Spleen (tissue), 11 donors: ENCODE measurements at regions not wholly inside any gene's neighbourhood (a gene's known extent, or its start where the extent isn't known, plus 50 kb on each side); places are given as distances from the start of the nearest gene placed in this dataset.
"Not testable (repeated sequence)": the region's sequence is repeated elsewhere in the genome, so short reads cannot be mapped to it uniquely, and the experiment has no call there.

Experiments
- DNase-seq: peaks from one replicate; pipeline ENCODE4 v3.0.0-alpha.2; 2020
- H3K27ac ChIP-seq, 8 donors: fragments of 200-600 bp; sonication (generic) in 7 of 8; 1 replicate in 4 of 8; 2 replicates in 4 of 8; pipeline versions ENCODE4 v1.5.0 to v1.8.0; 2016 to 2021; ENCODE audit warnings: inconsistent platforms in 4 of 8, mild to moderate bottlenecking in 4 of 8, moderate library complexity in 1 of 8
- H3K27me3 ChIP-seq, 7 donors: fragments of 200-600 bp; sonication (generic) in 6 of 7; replicated peaks in 1 of 7; 1 replicate in 4 of 7; 2 replicates in 3 of 7; pipeline versions ENCODE4 v1.5.0 to v1.8.0; 2016 to 2021; ENCODE audit warnings: inconsistent platforms in 3 of 7, mild to moderate bottlenecking in 1 of 7
- H3K36me3 ChIP-seq, 6 donors: fragments of 200-600 bp; sonication (generic) in 5 of 6; 1 replicate in 4 of 6; 2 replicates in 2 of 6; pipeline versions ENCODE4 v1.5.0 to v1.8.0; 2016 to 2021; ENCODE audit warnings: inconsistent platforms in 2 of 6
- H3K4me1 ChIP-seq, 6 donors: fragments of 200-600 bp; sonication (generic) in 5 of 6; 1 replicate in 3 of 6; 2 replicates in 3 of 6; pipeline versions ENCODE4 v1.5.0 to v1.8.0; 2016 to 2021; ENCODE audit warnings: inconsistent platforms in 3 of 6
- H3K4me3 ChIP-seq, 8 donors: fragments of 200-600 bp; sonication (generic) in 7 of 8; 1 replicate in 4 of 8; 2 replicates in 4 of 8; pipeline versions ENCODE4 v1.5.0 to v1.8.0; 2016 to 2021; ENCODE audit warnings: inconsistent platforms in 4 of 8, mild to moderate bottlenecking in 4 of 8, moderate library complexity in 2 of 8
- H3K9me3 ChIP-seq, 8 donors: fragments of 200-600 bp; sonication (generic) in 7 of 8; 1 replicate in 4 of 8; 2 replicates in 4 of 8; pipeline versions ENCODE4 v1.5.0 to v1.8.0; 2016 to 2021; ENCODE audit warnings: inconsistent platforms in 4 of 8
- CTCF ChIP-seq, 11 experiments: fragments of 200-600 bp in 7 of 11; fragments of 450-650 bp in 4 of 11; sonication (generic) in 4 of 11; IDR thresholded peaks in 8 of 11; conservative IDR thresholded peaks in 3 of 11; 1 replicate in 7 of 11; 2 replicates in 4 of 11; pipeline versions ENCODE4 v1.4.0 to v1.8.0; 2016 to 2021; ENCODE audit warnings: antibody characterized with exemption in 11 of 11, inconsistent platforms in 4 of 11, mild to moderate bottlenecking in 1 of 11
- POLR2A ChIP-seq, 3 donors: fragments of 450-650 bp; IDR thresholded peaks; one replicate each; pipeline ENCODE4 v1.5.1; 2017; ENCODE audit warnings: antibody characterized with exemption in 3 of 3, mild to moderate bottlenecking in 1 of 3
- POLR2AphosphoS5 ChIP-seq, 3 donors: sonication (generic); formaldehyde crosslinking; IDR thresholded peaks; one replicate each; pipeline ENCODE4 v1.5.1; 2017; ENCODE audit warnings: antibody characterized with exemption in 3 of 3
- WGBS, 5 donors: extraction: QIAGEN DNeasy Blood & Tissue Kit in 3 of 5; methylation state at CpG; one replicate each; pipeline versions ENCODE4 v1.1.5 to v1.1.7; 2013 to 2018; 5-methylcytosine and 5-hydroxymethylcytosine counted together
- intact Hi-C: fragments of 100-400 bp; cut with DNase I; formaldehyde crosslinking; loops from one replicate; pipeline ENCODE4 v1.15.0; 2023; ENCODE audit warnings: low total_unique reads
- donor health status: healthy with polysubstance abuse.
- donor health status: DM: no; HTN: no; CAD: no; lungs with moderate emphysema.
- donor health status: DM: no; HTN: no; CAD: no.
- donor health status: Bipolar disorder and iron deficiency.
- donor health status: healthy.
- donor health status: DM: no; HTN: no; CAD: no.
- donor health status: DM: yes; HTN: yes; CAD: no.

- DNase-seq, result peak; percentile 47
- no peak for TF ChIP-seq POLR2A (IDR thresholded peaks at IDR 0.05)
- no peak for TF ChIP-seq CTCF (IDR thresholded peaks at IDR 0.05 in 8 of 11, conservative IDR thresholded peaks at IDR 0.05 in 3 of 11)
- no peak for TF ChIP-seq POLR2AphosphoS5 (IDR thresholded peaks at IDR 0.05)
- H3K27me3 ChIP-seq, result peaks cover 0 to 73% (median 35%) of the 10 kb centered on the region in 7 donors
- intact Hi-C loops, result no loop called here
- H3K4me3 ChIP-seq, result no peak overlapping the region
- no peaks in the 10 kb centered on the region for H3K4me1 ChIP-seq
- 72 to 83% (median 79%) methylated on average over 21 to 32 of the region's 32 CpGs for WGBS, 5 donors
- H3K36me3 ChIP-seq, result no peaks in the 10 kb centered on the region
- H3K27ac ChIP-seq, result no peak overlapping the region
- peaks cover 0 to 3% (median 0%) of the 10 kb centered on the region in 8 donors for H3K9me3 ChIP-seq
These were observed 104.4 kb downstream of the MICALL2 start for GRCh38 chr7:1354661-1355567.

- DNase-seq, result peak; percentile 44
- Histone ChIP-seq H3K27me3 (peaks cover 0 to 66% (median 35%) of the 10 kb centered on the region in 7 donors), H3K9me3 (peaks cover 0 to 10% (median 0%) of the 10 kb centered on the region in 8 donors), H3K36me3 (no peaks in the 10 kb centered on the region), H3K4me3 (no peak overlapping the region), H3K27ac (no peak overlapping the region), H3K4me1 (no peaks in the 10 kb centered on the region)
- intact Hi-C loops, result no loop called here
- TF ChIP-seq CTCF (IDR thresholded peaks at IDR 0.05 in 8 of 11, conservative IDR thresholded peaks at IDR 0.05 in 3 of 11) (no peak), POLR2A (IDR thresholded peaks at IDR 0.05) (no peak), POLR2AphosphoS5 (IDR thresholded peaks at IDR 0.05) (no peak)
- 70 to 76% (median 71%) methylated on average over 14 to 24 of the region's 24 CpGs for WGBS, 5 donors
These were observed 103.5 kb downstream of the MICALL2 start for GRCh38 chr7:1355568-1356340.

- H3K4me1 ChIP-seq, DNase-seq, intact Hi-C loops, H3K27ac ChIP-seq, H3K4me3 ChIP-seq, H3K36me3 ChIP-seq: not testable (repeated sequence)
- Histone ChIP-seq H3K27me3 (peaks cover 0 to 58% (median 34%) of the 10 kb centered on the region in 7 donors), H3K9me3 (peaks cover 0 to 10% (median 0%) of the 10 kb centered on the region in 8 donors)
- 90 to 98% (median 96%) methylated on average over 6 of the region's 6 CpGs for WGBS, 5 donors
These were observed 102.4 kb downstream of the MICALL2 start for GRCh38 chr7:1356853-1357252.

- H3K27ac ChIP-seq, H3K4me3 ChIP-seq, H3K36me3 ChIP-seq, intact Hi-C loops, DNase-seq, H3K4me1 ChIP-seq: not testable (repeated sequence)
- H3K9me3 ChIP-seq, result peaks cover 0 to 10% (median 0%) of the 10 kb centered on the region in 8 donors
- H3K27me3 ChIP-seq, result peaks cover 0 to 54% (median 30%) of the 10 kb centered on the region in 7 donors
- 96 to 98% (median 97%) methylated on average over 3 of the region's 3 CpGs for WGBS, 5 donors
These were observed 102.0 kb downstream of the MICALL2 start for GRCh38 chr7:1357260-1357600.
